ENCODE measurements at regions not wholly inside any gene's neighbourhood (a gene's known extent, or its start where the extent isn't known, plus 50 kb on each side); places are given as distances from the start of the nearest gene placed in this dataset.

DNA sequence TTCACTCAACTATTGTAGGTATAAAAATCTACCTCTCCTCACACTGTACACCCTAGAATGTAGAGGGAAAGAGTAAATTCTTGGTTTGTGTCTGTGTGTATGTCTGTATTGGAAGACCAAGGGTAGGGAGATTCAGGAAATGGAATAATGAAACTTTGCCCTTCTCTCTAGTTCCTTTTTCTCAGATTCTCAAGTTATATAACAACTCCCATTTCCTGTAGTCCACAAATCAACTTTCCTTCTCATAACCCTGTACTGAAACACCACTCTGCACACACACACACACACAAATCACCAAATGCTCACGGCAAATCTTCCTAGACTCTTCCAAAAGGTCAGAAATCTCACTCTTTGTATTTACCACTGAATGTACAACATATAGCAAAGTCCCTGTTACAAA is 824.5 kb upstream of the DIAPH2 start:
- no peak overlapping the region for H3K4me3 ChIP-seq (ENCODE audit: extremely low read depth in 1 of 4, insufficient read depth in 2 of 4, low read depth in 3 of 4, low read length in 4 of 4)
- no peak overlapping the region for H3K56ac ChIP-seq (replicated peaks; ENCODE audit: insufficient read length, low read depth, low read length)
- H3K23ac ChIP-seq (ENCODE audit: insufficient read length): no peak overlapping the region
- no peak overlapping the region for H2BK20ac ChIP-seq (ENCODE audit: low read length)
- no peaks in the 10 kb centered on the region for H3K79me2 ChIP-seq (ENCODE audit: control insufficient read depth in 1 of 2, insufficient read depth in 2 of 2, low read length in 2 of 2)
- no peak overlapping the region for H3K27ac ChIP-seq (ENCODE audit: low read depth, low read length)
- H3K18ac ChIP-seq (ENCODE audit: extremely low read depth, low read length): no peak overlapping the region
- no peak overlapping the region for H4K5ac ChIP-seq (ENCODE audit: insufficient read length, low read depth, low read length)
- H3K9ac ChIP-seq (replicated peaks in 1 of 4; ENCODE audit: extremely low read depth in 1 of 4, low read depth in 3 of 4, low read length in 3 of 4): no peak overlapping the region
- no peaks in the 10 kb centered on the region for H3K79me1 ChIP-seq (ENCODE audit: low read depth, low read length)
- ChIA-PET POLR2A (ENCODE audit: partially characterized antibody) (no interaction called here), CTCF (ENCODE audit: partially characterized antibody) (no interaction called here)
- no peaks in the 10 kb centered on the region for H3K36me3 ChIP-seq (ENCODE audit: control insufficient read depth in 2 of 4, insufficient read depth in 4 of 4, low read length in 3 of 4)
- H3K27me3 ChIP-seq (replicated peaks in 1 of 4; ENCODE audit: control insufficient read depth in 3 of 4, extremely low read depth in 1 of 4, insufficient read depth in 3 of 4, low read length in 3 of 4): no peaks in the 10 kb centered on the region
- H2BK5ac ChIP-seq (ENCODE audit: low read depth, low read length): no peak overlapping the region
- no peak overlapping the region for H2AFZ ChIP-seq (ENCODE audit: low read length)
- no peak overlapping the region for H3K4ac ChIP-seq (replicated peaks; ENCODE audit: insufficient read length, low read depth, low read length)
- H3K14ac ChIP-seq (ENCODE audit: insufficient read length): no peak overlapping the region
- H4K20me1 ChIP-seq (replicated peaks in 1 of 2; ENCODE audit: control insufficient read depth in 1 of 2, insufficient read depth in 2 of 2, low read length in 2 of 2): no peaks in the 10 kb centered on the region
- no peak overlapping the region for H4K8ac ChIP-seq (ENCODE audit: extremely low read depth, insufficient read depth, low read length)
- 80% methylated on average over 1 of the region's 1 CpG; no CpG with 5 or more reads in 1 of the 2 experiments for WGBS, 2 experiments (ENCODE audit: extremely low coverage in 1 of 2, insufficient coverage in 1 of 2, insufficient read length in 1 of 2, insufficient replicate concordance in 2 of 2, low coverage in 1 of 2, low lambda C conversion rate in 2 of 2, missing lambda C conversion rate in 1 of 2)
- H3K9me3 ChIP-seq (ENCODE audit: insufficient read depth in 2 of 2, low read depth in 1 of 2, low read length in 1 of 2): no peaks in the 10 kb centered on the region
- H3K4me1 ChIP-seq (replicated peaks in 1 of 4; ENCODE audit: control insufficient read depth in 3 of 4, insufficient read depth in 4 of 4, low read length in 3 of 4): no peaks in the 10 kb centered on the region
- no peak for TF ChIP-seq SP1 (IDR thresholded peaks at IDR 0.05; ENCODE audit: low read depth, low read length)
- H2BK12ac ChIP-seq (ENCODE audit: low read depth, low read length): no peak overlapping the region
- H2BK15ac ChIP-seq (ENCODE audit: low read length): no peak overlapping the region
- H3K4me2 ChIP-seq (ENCODE audit: insufficient read depth in 1 of 2, low read depth in 2 of 2, low read length in 2 of 2): no peak overlapping the region
- FAIRE-seq: no peak
- no peak overlapping the region for H2AK5ac ChIP-seq (ENCODE audit: low read depth, low read length)
- no peak for DNase-seq (ENCODE audit: low read depth in 1 of 2, low spot score in 2 of 2)
- no peaks in the 10 kb centered on the region for H3K23me2 ChIP-seq (ENCODE audit: low read depth, low read length)
- no peak overlapping the region for H4K91ac ChIP-seq (replicated peaks; ENCODE audit: insufficient read length, low read length)
- no peak overlapping the region for H2BK120ac ChIP-seq (replicated peaks; ENCODE audit: low read depth, low read length)

Measured in H1 (cell line).